Retinal pigment epithelial cell (primary cell): ENCODE measurements at regions not wholly inside any gene's neighbourhood (a gene's known extent, or its start where the extent isn't known, plus 50 kb on each side); places are given as distances from the start of the nearest gene placed in this dataset.

Source experiments
- DNase-seq: peaks from one replicate; pipeline ENCODE4 v3.0.0-alpha.2; 2010; ENCODE audit warnings: low read depth
- H3K4me3 ChIP-seq: 2 replicates; pipeline ENCODE4 v1.5.1; 2011; ENCODE audit warnings: mild to moderate bottlenecking, low read length, control low read depth, moderate library complexity
- CTCF ChIP-seq: conservative IDR thresholded peaks from 2 replicates; pipeline ENCODE4 v1.5.1; 2011; ENCODE audit warnings: low read depth, low read length, control low read depth, inconsistent platforms

DNA sequence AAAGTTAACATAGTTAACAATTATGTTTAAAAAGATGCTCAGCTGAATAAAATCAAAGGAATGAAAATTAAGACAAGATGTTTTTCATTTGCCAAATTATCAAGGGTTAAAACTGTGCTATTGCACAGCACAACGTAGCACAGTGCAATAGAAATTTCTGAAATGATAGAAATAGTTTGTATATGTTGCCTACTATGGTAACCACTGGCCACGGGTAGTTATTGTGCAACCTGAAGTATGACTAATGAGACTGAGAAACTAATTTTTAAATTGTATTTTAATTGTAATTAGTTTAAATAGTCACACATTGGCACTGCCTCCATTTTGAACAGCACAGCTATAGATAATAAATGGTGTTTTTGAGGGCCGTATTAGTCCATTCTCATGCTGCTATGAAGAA is 343.1 kb upstream of the FAM241A start:
- H3K4me3 ChIP-seq: no peak overlapping the region
- no peak for TF ChIP-seq CTCF
- no peak for DNase-seq

DNA sequence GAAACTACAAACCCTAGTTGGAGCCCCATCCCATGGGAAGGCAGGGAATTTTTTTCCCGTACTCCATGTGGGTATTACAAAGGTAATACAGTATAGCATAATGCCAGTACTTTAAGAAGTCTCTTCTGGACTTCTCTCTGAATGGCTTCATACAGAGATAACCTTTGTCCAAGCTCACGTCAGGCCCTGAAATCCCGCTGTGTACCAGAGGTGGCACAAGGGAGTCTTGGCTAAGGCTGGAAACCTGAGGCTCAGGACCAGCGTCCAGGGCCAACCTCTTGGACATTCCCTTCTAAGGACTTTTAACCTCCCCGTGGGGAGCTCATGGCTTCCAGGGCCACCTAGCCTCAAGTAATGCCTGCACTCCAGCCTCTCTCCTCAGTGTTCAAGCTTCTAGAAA is 338.9 kb upstream of the FAM241A start:
- peak; percentile 40 for TF ChIP-seq CTCF
- no peak overlapping the region for H3K4me3 ChIP-seq
- no peak for DNase-seq

- no peak overlapping the region for H3K4me3 ChIP-seq
- DNase-seq: no peak
- no peak for TF ChIP-seq CTCF
Observed at GRCh38 chr4:111807576-111807975, 337.7 kb upstream of the FAM241A start.

DNA sequence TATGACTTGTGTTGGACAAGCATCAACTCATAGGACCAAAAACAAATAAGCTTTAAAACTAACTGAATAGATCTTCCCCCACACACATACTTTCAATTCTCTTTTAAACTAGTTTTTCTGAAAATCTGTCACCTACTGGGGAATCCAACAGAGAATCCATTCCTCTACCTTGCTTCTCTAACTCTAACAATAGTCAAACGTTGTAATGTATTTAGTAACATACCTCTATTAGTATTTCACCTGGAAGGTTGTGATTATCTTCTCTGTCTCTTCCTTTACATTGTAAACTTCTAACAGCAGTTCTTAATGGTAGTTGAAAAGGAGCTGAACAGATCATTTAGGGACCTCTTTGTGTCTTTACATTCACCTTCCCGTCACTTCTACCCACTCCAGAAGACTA is 337.1 kb upstream of the FAM241A start:
- TF ChIP-seq CTCF: no peak
- no peak for DNase-seq
- no peak overlapping the region for H3K4me3 ChIP-seq

GRCh38 chr4:111811661-111812060 is 333.6 kb upstream of the FAM241A start:
- TF ChIP-seq CTCF: no peak
- H3K4me3 ChIP-seq: no peak overlapping the region
- no peak for DNase-seq

GRCh38 chr4:111812114-111812513 is 333.1 kb upstream of the FAM241A start:
- H3K4me3 ChIP-seq: no peak overlapping the region
- no peak for DNase-seq
- no peak for TF ChIP-seq CTCF

- H3K4me3 ChIP-seq: no peak overlapping the region
- no peak for TF ChIP-seq CTCF
- DNase-seq: no peak
Observed at GRCh38 chr4:111812760-111813159, 332.5 kb upstream of the FAM241A start.
